Osteocyte (in vitro differentiated cells): ENCODE measurements at regions not wholly inside any gene's neighbourhood (a gene's known extent, or its start where the extent isn't known, plus 50 kb on each side); places are given as distances from the start of the nearest gene placed in this dataset.

ENCODE experiments used
- DNase-seq: peaks from one replicate; pipeline ENCODE4 v3.0.0; 2021; ENCODE audit warnings: mixed read lengths; ENCODE audit not compliant: unreplicated experiment; ENCODE audit errors: extremely low spot score
- H3K27ac Mint-ChIP-seq: one replicate; pipeline ENCODE4 v1.8.0; 2021; ENCODE audit warnings: mild to moderate bottlenecking, mixed read lengths; ENCODE audit not compliant: unreplicated experiment
- H3K27me3 Mint-ChIP-seq: one replicate; pipeline ENCODE4 v1.8.0; 2021; ENCODE audit warnings: mixed read lengths; ENCODE audit not compliant: unreplicated experiment
- H3K36me3 Mint-ChIP-seq: one replicate; pipeline ENCODE4 v1.8.0; 2021; ENCODE audit warnings: mixed read lengths; ENCODE audit not compliant: unreplicated experiment
- H3K4me1 Mint-ChIP-seq: one replicate; pipeline ENCODE4 v1.8.0; 2021; ENCODE audit warnings: mixed read lengths; ENCODE audit not compliant: unreplicated experiment
- H3K4me3 Mint-ChIP-seq: one replicate; pipeline ENCODE4 v1.8.0; 2021; ENCODE audit warnings: mild to moderate bottlenecking, moderate library complexity, mixed read lengths; ENCODE audit not compliant: unreplicated experiment
- H3K9me3 Mint-ChIP-seq: one replicate; pipeline ENCODE4 v1.8.0; 2021; ENCODE audit warnings: mixed read lengths; ENCODE audit not compliant: unreplicated experiment
- TF ChIP-seq, protein P1 (sequence below): fragments of 200-600 bp; sonication (generic); IDR thresholded peaks from 2 replicates; pipeline ENCODE4 v1.5.0; 2021; ENCODE audit warnings: antibody characterized with exemption, mild to moderate bottlenecking, moderate library complexity

GRCh38 chr5:72621576-72621975, 114.4 kb upstream of the ZNF366 start:
- Mint-ChIP-seq H3K27me3 (no peaks in the 10 kb centered on the region), H3K36me3 (no peaks in the 10 kb centered on the region), H3K27ac (no peak overlapping the region), H3K4me1 (peaks cover 44% of the 10 kb centered on the region), H3K4me3 (no peak overlapping the region), H3K9me3 (peaks cover 4% of the 10 kb centered on the region)
- no peak for DNase-seq
- TF ChIP-seq, protein P1, sequence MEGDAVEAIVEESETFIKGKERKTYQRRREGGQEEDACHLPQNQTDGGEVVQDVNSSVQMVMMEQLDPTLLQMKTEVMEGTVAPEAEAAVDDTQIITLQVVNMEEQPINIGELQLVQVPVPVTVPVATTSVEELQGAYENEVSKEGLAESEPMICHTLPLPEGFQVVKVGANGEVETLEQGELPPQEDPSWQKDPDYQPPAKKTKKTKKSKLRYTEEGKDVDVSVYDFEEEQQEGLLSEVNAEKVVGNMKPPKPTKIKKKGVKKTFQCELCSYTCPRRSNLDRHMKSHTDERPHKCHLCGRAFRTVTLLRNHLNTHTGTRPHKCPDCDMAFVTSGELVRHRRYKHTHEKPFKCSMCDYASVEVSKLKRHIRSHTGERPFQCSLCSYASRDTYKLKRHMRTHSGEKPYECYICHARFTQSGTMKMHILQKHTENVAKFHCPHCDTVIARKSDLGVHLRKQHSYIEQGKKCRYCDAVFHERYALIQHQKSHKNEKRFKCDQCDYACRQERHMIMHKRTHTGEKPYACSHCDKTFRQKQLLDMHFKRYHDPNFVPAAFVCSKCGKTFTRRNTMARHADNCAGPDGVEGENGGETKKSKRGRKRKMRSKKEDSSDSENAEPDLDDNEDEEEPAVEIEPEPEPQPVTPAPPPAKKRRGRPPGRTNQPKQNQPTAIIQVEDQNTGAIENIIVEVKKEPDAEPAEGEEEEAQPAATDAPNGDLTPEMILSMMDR, result no peak

- peaks cover 29% of the 10 kb centered on the region for H3K4me1 Mint-ChIP-seq
Observed at GRCh38 chr5:72619677-72620076, 112.5 kb upstream of the ZNF366 start.

GRCh38 chr5:72619251-72619650, 112.0 kb upstream of the ZNF366 start:
- H3K27me3 Mint-ChIP-seq, result no peaks in the 10 kb centered on the region
- H3K36me3 Mint-ChIP-seq, result peaks cover 1% of the 10 kb centered on the region
- TF ChIP-seq, protein P1, result no peak
- H3K4me1 Mint-ChIP-seq, result peaks cover 25% of the 10 kb centered on the region
- no peak overlapping the region for H3K4me3 Mint-ChIP-seq
- DNase-seq, result no peak
- peaks cover 8% of the 10 kb centered on the region for H3K9me3 Mint-ChIP-seq
- no peak overlapping the region for H3K27ac Mint-ChIP-seq

More at GRCh38 chr5:72619677-72620076, 112.5 kb upstream of the ZNF366 start:
- no peaks in the 10 kb centered on the region for H3K27me3 Mint-ChIP-seq
- H3K9me3 Mint-ChIP-seq, result peaks cover 8% of the 10 kb centered on the region
- no peak overlapping the region for H3K27ac Mint-ChIP-seq
- DNase-seq, result no peak
- no peak overlapping the region for H3K4me3 Mint-ChIP-seq
- TF ChIP-seq, protein P1, result no peak
- H3K36me3 Mint-ChIP-seq, result peaks cover 1% of the 10 kb centered on the region

GRCh38 chr5:72618708-72619107, 111.5 kb upstream of the ZNF366 start:
- Mint-ChIP-seq H3K4me3 (no peak overlapping the region), H3K27ac (no peak overlapping the region), H3K9me3 (peaks cover 8% of the 10 kb centered on the region), H3K36me3 (peaks cover 1% of the 10 kb centered on the region), H3K4me1 (peaks cover 20% of the 10 kb centered on the region), H3K27me3 (no peaks in the 10 kb centered on the region)
- DNase-seq, result no peak
- TF ChIP-seq, protein P1, result no peak

GRCh38 chr5:72615061-72615460, 107.9 kb upstream of the ZNF366 start:
- Mint-ChIP-seq H3K27ac (no peak overlapping the region), H3K27me3 (no peaks in the 10 kb centered on the region), H3K4me3 (no peak overlapping the region), H3K36me3 (peaks cover 1% of the 10 kb centered on the region), H3K9me3 (peaks cover 8% of the 10 kb centered on the region), H3K4me1 (peaks cover 34% of the 10 kb centered on the region)
- no peak for DNase-seq
- TF ChIP-seq, protein P1, result no peak
